ENCODE measurements at regions not wholly inside any gene's neighbourhood (a gene's known extent, or its start where the extent isn't known, plus 50 kb on each side); places are given as distances from the start of the nearest gene placed in this dataset.
"Not testable (repeated sequence)": the region's sequence is repeated elsewhere in the genome, so short reads cannot be mapped to it uniquely, and the experiment has no call there.

- not testable (repeated sequence) for H3K27ac Mint-ChIP-seq; H3K4me3 Mint-ChIP-seq; H3K4me1 Mint-ChIP-seq (ENCODE audit: low read depth); H3K9me3 Mint-ChIP-seq; H3K36me3 Mint-ChIP-seq (ENCODE audit: low read depth); H3K27me3 Mint-ChIP-seq (ENCODE audit: low read depth)
These were observed 207.6 kb upstream of the PLGLB2 start for GRCh38 chr2:87540242-87540641.

- not testable (repeated sequence) for H3K4me1 Mint-ChIP-seq (ENCODE audit: low read depth); H3K9me3 Mint-ChIP-seq; H3K4me3 Mint-ChIP-seq; H3K27me3 Mint-ChIP-seq (ENCODE audit: low read depth); H3K36me3 Mint-ChIP-seq (ENCODE audit: low read depth)
- H3K27ac Mint-ChIP-seq: peak overlapping the region; percentile 82
These were observed 205.2 kb upstream of the PLGLB2 start for GRCh38 chr2:87542599-87543174.

GRCh38 chr2:87543797-87544196, 204.1 kb upstream of the PLGLB2 start:
- not testable (repeated sequence) for H3K4me3 Mint-ChIP-seq; H3K4me1 Mint-ChIP-seq (ENCODE audit: low read depth); H3K36me3 Mint-ChIP-seq (ENCODE audit: low read depth); H3K9me3 Mint-ChIP-seq; H3K27ac Mint-ChIP-seq; H3K27me3 Mint-ChIP-seq (ENCODE audit: low read depth)

- not testable (repeated sequence) for H3K4me1 Mint-ChIP-seq (ENCODE audit: low read depth); H3K9me3 Mint-ChIP-seq; H3K4me3 Mint-ChIP-seq; H3K36me3 Mint-ChIP-seq (ENCODE audit: low read depth); H3K27me3 Mint-ChIP-seq (ENCODE audit: low read depth); H3K27ac Mint-ChIP-seq
These were observed 200.8 kb upstream of the PLGLB2 start for GRCh38 chr2:87547106-87547505.

DNA sequence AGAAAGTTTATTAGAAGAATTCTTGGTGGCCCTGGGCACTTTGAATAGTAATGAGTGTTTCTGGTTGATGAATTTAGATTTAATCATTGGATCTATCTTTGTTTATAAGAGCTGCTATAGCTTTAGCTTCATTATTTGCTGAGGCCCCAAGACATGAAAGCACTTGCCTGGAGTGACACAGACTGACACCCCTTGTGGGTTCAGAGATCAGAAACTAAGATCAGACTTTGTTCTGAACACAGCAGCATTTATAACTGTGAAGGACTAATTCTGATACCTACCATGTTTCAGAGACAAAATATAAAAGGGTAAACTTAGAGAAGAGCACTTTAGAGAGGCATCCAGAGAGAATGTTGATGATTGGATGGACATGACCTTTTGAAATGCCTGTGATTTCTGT, 199.9 kb upstream of the PLGLB2 start:
- H3K27me3 Mint-ChIP-seq (ENCODE audit: low read depth); H3K36me3 Mint-ChIP-seq (ENCODE audit: low read depth); H3K4me1 Mint-ChIP-seq (ENCODE audit: low read depth); H3K4me3 Mint-ChIP-seq; H3K9me3 Mint-ChIP-seq; H3K27ac Mint-ChIP-seq: not testable (repeated sequence)

DNA sequence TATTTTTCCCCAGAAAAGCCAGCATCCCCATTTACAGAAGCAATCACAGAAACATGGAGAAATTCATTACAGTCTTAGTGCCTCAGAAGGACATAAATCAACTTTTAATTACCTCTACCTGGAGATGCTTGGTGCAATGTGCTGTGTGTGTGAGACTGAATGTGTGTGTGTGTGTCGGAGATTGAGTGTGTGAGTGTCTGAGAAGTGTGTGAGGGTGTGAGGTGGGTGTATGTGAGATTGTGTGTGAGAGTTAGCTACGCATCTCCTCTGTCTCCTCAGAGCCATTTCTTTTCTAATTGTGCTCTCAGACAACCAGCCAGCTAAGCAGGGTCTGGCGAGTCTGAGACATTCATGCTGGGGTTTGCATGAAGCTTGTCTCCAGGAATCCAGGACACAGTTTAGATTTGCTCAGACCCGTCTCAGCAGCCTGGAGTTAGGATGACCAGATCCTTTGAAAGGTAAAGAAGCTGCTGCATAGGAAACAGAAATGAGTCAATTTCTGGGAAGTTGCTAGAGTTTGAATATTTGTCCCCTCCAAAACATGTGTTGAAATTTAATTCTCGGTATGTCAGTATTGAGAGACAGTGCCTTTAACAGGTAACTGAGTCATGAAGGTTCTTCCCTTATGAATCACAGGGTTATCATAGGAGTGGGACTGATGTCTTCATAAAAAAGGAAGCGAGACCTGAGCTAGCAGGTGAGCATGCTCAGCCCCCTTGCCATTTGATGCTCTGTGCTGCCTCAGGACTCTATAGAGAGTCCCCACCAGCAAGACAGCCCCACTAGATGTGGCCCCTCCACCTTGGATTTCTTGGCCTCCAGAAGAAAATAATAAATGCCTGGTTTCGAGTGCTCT, 199.0 kb upstream of the PLGLB2 start:
- H3K4me3 Mint-ChIP-seq: peak overlapping the region; percentile 38
- H3K36me3 Mint-ChIP-seq (ENCODE audit: low read depth); H3K4me1 Mint-ChIP-seq (ENCODE audit: low read depth); H3K27me3 Mint-ChIP-seq (ENCODE audit: low read depth); H3K9me3 Mint-ChIP-seq: not testable (repeated sequence)
- peak overlapping the region; percentile 88 for H3K27ac Mint-ChIP-seq

DNA sequence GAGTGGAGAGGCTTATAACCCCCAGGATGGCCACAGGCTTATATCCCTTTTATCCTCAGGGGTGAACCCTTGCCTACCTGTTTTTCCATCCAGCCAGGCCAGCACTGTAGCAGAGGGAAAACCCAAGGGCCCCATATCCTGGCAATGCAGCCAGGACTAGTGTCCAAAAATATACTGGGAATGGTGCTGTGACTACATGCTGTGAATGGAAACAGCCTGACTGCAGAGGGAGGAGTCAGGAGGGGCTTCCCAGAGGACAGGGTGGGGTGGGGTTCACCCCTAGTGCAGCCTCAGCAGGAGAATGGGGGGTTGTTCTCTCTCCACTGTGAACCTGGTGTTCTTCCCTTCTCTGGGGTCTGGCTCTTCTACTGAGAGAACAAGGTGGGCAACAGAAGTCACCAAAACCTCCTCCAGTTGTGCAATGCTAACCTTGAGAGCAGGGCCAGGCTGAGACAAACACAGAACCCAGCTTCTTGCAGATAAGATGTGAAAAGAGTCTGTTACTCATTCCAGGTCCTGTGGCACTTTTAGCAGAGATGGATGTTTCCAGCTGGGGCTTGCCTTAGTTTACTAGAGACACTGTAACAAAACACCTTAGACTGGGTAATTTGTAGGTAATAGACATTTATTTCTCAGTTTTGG, 198.2 kb upstream of the PLGLB2 start:
- H3K27me3 Mint-ChIP-seq (ENCODE audit: low read depth); H3K4me1 Mint-ChIP-seq (ENCODE audit: low read depth); H3K4me3 Mint-ChIP-seq; H3K36me3 Mint-ChIP-seq (ENCODE audit: low read depth); H3K9me3 Mint-ChIP-seq: not testable (repeated sequence)
- peak overlapping the region; percentile 20 for H3K27ac Mint-ChIP-seq

DNA sequence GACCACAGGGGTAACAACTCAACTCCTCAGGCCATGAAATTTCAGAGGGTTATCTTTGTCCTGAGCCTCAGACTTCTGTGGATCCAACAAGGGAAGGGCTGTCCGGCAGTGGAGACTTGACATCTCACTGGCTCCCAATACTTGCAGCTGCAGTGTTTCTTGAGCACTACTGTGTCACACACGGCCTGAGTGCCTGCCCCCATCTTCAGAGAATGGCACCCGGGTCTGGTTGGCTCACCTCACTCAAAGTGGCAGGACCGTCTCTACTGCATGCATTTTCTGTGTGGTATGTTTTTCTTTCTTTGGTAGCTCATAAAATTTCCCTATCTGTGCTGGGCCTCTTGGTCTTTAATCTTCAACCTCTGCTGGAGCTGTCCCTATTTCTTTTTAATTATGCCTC, 193.2 kb upstream of the PLGLB2 start:
- not testable (repeated sequence) for H3K4me1 Mint-ChIP-seq (ENCODE audit: low read depth); H3K9me3 Mint-ChIP-seq; H3K27me3 Mint-ChIP-seq (ENCODE audit: low read depth); H3K4me3 Mint-ChIP-seq; H3K36me3 Mint-ChIP-seq (ENCODE audit: low read depth); H3K27ac Mint-ChIP-seq

- not testable (repeated sequence) for H3K4me1 Mint-ChIP-seq (ENCODE audit: low read depth); H3K36me3 Mint-ChIP-seq (ENCODE audit: low read depth); H3K27ac Mint-ChIP-seq; H3K27me3 Mint-ChIP-seq (ENCODE audit: low read depth); H3K9me3 Mint-ChIP-seq; H3K4me3 Mint-ChIP-seq
These were observed 192.8 kb upstream of the PLGLB2 start for GRCh38 chr2:87555082-87555481.

DNA sequence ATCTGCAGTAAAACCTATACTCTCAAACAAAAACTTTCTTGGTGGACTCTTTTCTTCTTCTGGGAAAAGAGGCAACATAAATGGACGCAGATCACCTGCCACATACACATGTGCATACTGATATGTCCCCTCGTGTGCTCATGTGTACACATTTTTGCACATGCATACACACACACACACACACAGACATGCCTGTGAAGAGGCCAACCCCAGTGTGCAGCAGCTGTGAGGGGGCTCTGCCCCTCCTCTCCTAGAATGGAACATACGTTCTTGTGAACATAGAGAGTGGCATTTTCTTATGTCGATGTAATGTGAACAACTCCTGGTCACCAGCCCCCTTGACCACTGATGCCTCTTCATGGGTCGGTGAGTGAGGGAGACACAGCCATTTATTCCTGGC, 188.9 kb upstream of the PLGLB2 start:
- not testable (repeated sequence) for H3K4me3 Mint-ChIP-seq; H3K9me3 Mint-ChIP-seq; H3K27ac Mint-ChIP-seq; H3K36me3 Mint-ChIP-seq (ENCODE audit: low read depth); H3K27me3 Mint-ChIP-seq (ENCODE audit: low read depth); H3K4me1 Mint-ChIP-seq (ENCODE audit: low read depth)

DNA sequence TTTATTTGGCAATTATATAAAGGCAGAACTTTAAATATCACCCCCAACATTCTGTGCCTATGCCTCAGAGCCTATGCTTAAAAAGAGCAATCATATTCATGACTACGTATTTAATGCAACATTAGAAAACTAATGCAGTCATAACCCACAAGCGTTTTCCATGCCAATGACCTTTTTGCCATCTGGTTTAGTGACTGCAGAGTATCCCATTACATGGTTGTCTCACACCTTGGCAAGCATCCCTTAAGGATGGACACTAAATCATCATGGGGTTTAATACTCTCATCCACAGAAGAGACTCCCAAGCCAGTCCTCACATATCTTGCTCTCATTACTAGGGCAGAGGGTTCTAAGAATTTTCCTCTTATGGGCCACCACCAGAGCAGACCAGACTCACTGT, 188.2 kb upstream of the PLGLB2 start:
- not testable (repeated sequence) for H3K4me1 Mint-ChIP-seq (ENCODE audit: low read depth); H3K27ac Mint-ChIP-seq; H3K27me3 Mint-ChIP-seq (ENCODE audit: low read depth); H3K9me3 Mint-ChIP-seq; H3K36me3 Mint-ChIP-seq (ENCODE audit: low read depth); H3K4me3 Mint-ChIP-seq

- not testable (repeated sequence) for H3K4me3 Mint-ChIP-seq; H3K4me1 Mint-ChIP-seq (ENCODE audit: low read depth); H3K27me3 Mint-ChIP-seq (ENCODE audit: low read depth); H3K27ac Mint-ChIP-seq; H3K36me3 Mint-ChIP-seq (ENCODE audit: low read depth); H3K9me3 Mint-ChIP-seq
These were observed 182.8 kb upstream of the PLGLB2 start for GRCh38 chr2:87565116-87565515.

DNA sequence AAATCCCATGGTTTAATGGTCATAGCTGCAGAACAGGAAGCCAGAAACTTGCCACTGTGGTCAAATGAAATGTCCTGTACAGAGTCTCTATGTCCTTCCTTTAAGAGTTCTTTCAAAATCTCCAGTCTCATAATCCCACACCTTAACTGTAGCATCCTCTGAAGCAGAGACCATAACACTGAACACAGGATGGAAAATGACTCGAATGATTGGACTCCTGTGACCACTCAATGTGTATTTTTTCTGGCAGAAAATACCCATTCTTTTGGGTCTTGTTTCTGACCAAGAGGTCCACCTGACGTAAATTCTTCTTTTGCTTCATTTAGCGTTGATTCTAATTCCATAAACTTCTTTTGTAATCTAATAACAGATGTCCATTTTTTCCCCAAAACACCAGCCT, 181.4 kb upstream of the PLGLB2 start:
- H3K27me3 Mint-ChIP-seq (ENCODE audit: low read depth); H3K4me3 Mint-ChIP-seq; H3K36me3 Mint-ChIP-seq (ENCODE audit: low read depth); H3K27ac Mint-ChIP-seq; H3K9me3 Mint-ChIP-seq; H3K4me1 Mint-ChIP-seq (ENCODE audit: low read depth): not testable (repeated sequence)

DNA sequence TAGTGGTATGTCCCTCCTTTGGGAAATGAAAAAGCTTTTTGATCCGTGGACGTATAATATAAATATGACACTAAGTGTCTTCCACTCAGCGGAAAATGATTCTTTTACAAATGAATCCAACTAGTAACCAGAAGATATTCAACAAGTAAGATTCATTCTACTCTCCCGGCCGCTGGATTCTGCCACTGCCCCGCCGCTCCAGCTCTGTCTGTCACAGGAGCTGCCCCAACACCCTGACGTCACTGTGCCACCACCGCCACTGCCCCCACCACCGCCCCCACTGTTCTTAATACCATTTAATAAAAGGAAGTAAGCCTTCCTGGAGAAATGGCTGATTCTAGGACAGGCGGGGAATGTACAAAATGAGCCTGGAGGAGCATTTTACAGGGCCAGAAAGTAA, 180.8 kb upstream of the PLGLB2 start:
- H3K4me1 Mint-ChIP-seq (ENCODE audit: low read depth); H3K27ac Mint-ChIP-seq; H3K9me3 Mint-ChIP-seq; H3K4me3 Mint-ChIP-seq; H3K27me3 Mint-ChIP-seq (ENCODE audit: low read depth); H3K36me3 Mint-ChIP-seq (ENCODE audit: low read depth): not testable (repeated sequence)

- H3K27me3 Mint-ChIP-seq (ENCODE audit: low read depth); H3K4me1 Mint-ChIP-seq (ENCODE audit: low read depth); H3K36me3 Mint-ChIP-seq (ENCODE audit: low read depth); H3K4me3 Mint-ChIP-seq; H3K9me3 Mint-ChIP-seq; H3K27ac Mint-ChIP-seq: not testable (repeated sequence)
These were observed 180.0 kb upstream of the PLGLB2 start for GRCh38 chr2:87567912-87568311.
